Pons (tissue), 1 donor: ENCODE measurements at regions not wholly inside any gene's neighbourhood (a gene's known extent, or its start where the extent isn't known, plus 50 kb on each side); places are given as distances from the start of the nearest gene placed in this dataset.
A peak's percentile ranks its signal among the peaks of the same experiment; 100 is the strongest.

ENCODE experiments used
- DNase-seq: peaks from one replicate; pipeline ENCODE4 v3.0.0-alpha.2; 2016; ENCODE audit warnings: low spot score

DNA sequence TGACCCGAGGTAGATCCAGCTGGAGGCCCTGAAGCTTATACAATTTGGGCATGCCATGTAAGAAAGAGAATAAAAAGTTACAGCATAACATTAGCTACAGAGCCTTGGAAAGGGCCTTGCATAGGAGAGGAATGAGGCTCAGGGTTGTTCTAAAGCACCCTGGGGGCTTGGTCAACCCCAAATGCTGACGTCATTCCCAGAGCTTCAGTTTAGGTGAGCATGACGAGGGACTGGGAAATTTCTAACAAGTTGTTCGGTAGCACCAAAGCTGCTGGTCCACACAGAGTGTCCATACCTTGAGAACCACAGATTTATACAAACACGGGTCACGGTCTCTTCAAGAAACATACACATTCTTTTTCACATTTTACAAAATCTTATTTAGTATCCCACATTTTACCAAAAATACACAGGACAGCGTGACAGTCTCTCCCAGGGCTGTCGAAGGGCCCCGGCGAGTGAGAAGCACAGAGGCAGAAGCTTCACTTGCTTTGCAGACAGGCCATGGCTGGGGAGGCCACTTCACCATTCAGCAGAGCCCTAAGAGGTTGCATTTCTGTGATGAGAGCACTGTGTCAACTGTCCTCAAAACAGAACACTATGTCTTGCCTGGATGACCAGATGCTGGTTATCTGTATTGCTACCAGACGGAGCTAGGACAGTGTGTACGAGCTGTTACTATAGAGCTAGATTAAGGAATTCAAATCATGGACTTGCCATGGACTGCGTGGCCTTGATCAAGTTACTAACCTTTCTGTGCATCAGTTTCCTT is 68.2 kb upstream of the ARRDC4 start:
- no peak for DNase-seq

- DNase-seq, result no peak
These were observed 66.5 kb upstream of the ARRDC4 start for GRCh38 chr15:97893967-97894366.

- DNase-seq, result no peak
These were observed 60.5 kb upstream of the ARRDC4 start for GRCh38 chr15:97899981-97900380.

DNA sequence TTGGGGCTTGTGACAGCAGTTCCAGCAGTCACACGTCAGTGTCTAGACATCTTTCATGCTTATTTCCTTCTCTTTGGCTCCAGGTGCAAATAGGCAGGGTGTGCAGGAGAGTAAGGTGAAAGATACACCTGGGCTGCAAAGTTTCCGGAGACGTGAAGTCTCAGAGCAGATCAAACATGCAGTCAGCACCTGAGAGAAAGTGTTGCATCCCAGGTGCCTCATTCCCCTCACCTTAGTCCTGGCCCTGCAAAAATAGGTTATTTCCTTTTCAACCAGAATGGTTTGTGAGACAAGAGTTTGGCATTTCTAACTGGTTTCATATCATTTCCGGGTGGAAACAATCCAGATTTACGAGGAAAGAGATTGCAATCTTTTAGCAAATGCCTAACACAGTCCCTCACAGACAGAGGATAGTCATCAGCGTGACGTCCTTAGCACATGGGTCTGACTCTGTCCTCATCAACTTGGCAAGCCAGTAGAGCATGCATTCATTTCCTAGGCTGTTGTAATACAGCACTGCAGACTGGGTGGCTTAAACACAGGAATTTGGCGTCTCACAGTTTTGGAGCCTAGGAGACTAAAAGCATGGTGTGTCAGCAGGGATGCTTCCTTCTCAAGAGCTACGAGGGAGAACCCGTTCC is 58.2 kb upstream of the ARRDC4 start:
- no peak for DNase-seq

DNA sequence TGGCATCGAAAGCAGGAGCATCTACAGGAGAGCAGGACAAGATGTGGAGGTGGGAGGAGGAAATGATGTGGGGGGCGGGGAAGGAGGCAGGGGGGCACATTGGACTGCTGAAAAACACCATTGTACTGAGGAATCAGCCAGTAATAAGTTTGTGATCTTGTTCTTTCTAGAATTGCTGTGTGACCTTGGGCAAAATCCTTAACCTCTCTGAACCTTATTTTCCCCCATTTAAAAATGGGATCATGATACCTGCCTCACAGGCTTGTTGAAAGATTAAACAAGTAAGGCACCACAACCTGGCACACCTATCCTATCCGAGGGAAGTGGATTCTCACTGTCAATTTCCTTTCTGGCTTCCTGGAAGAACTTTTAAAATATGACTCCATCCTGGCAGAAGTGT is 56.9 kb upstream of the ARRDC4 start:
- no peak for DNase-seq

DNA sequence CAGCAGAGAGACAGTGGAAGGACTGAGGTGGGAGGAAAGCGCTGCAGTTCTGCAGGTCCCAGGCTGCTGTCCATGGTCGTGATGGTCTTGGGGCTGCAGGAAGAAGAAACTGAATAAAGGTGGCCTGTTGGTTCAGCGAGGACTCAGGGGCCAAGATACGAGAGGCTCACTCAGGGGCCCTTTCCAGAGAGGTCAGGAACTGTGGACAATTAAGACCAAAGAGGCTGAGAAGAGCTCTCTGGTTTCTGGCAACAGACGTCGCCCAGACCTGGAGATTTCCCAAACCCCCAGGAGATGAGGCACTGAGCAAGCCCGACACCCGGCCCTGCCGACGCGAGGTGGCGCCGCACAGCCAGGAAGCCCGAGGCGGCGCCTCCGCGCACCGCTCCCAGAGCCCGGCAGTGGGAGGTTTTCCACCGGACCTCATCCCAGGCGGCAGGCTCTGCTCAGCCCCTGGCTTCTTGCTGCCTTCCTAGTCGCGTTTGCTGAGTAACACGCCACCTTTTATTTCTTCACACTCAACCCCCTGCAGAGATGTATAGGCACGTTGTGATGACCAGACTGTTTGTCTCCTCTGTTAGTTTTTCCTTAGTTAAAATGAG is 56.4 kb upstream of the ARRDC4 start:
- peak; percentile 42 for DNase-seq

GRCh38 chr15:97909291-97909891 is 51.1 kb upstream of the ARRDC4 start:
- peak; percentile 70 for DNase-seq
